Heart left ventricle (tissue), 16 donors: ENCODE measurements at regions not wholly inside any gene's neighbourhood (a gene's known extent, or its start where the extent isn't known, plus 50 kb on each side); places are given as distances from the start of the nearest gene placed in this dataset.
"Not testable (repeated sequence)": the region's sequence is repeated elsewhere in the genome, so short reads cannot be mapped to it uniquely, and the experiment has no call there.

Experiments used
- ATAC-seq, 4 donors: fragments of 200-7000 bp; cut with Tn5 transposase; one replicate each; pipeline ENCODE4 v1.9.1; 2020 to 2022; ENCODE audit warnings: moderate library complexity in 4 of 4, mild to moderate bottlenecking in 3 of 4, moderate number of reproducible peaks in 1 of 4
- DNase-seq, 5 donors: peaks; one replicate each; pipeline ENCODE4 v3.0.0-alpha.2; 2020
- H3K27ac ChIP-seq, 12 donors: fragments of 200-600 bp; sonication (generic) in 4 of 12; one replicate each; pipeline versions ENCODE4 v1.5.0 to v1.8.0; 2016 to 2022; ENCODE audit warnings: mild to moderate bottlenecking in 2 of 12
- H3K27me3 ChIP-seq, 9 donors: fragments of 200-600 bp; sonication (generic) in 2 of 9; one replicate each; pipeline versions ENCODE4 v1.5.1 to v1.8.0; 2016 to 2022; ENCODE audit warnings: mild to moderate bottlenecking in 3 of 9
- H3K36me3 ChIP-seq, 9 donors: fragments of 200-600 bp; sonication (generic) in 2 of 9; one replicate each; pipeline versions ENCODE4 v1.5.0 to v1.8.0; 2018 to 2022; ENCODE audit warnings: mild to moderate bottlenecking in 2 of 9
- H3K4me1 ChIP-seq, 12 donors: fragments of 200-600 bp; sonication (generic) in 4 of 12; one replicate each; pipeline versions ENCODE4 v1.5.0 to v1.8.0; 2016 to 2022; ENCODE audit warnings: mild to moderate bottlenecking in 3 of 12
- H3K4me3 ChIP-seq, 12 donors: fragments of 200-600 bp; sonication (generic) in 4 of 12; one replicate each; pipeline versions ENCODE4 v1.5.0 to v1.8.0; 2017 to 2022; ENCODE audit warnings: mild to moderate bottlenecking in 9 of 12, moderate library complexity in 4 of 12
- H3K9me3 ChIP-seq, 12 donors: fragments of 200-600 bp; sonication (generic) in 4 of 12; one replicate each; pipeline versions ENCODE4 v1.5.0 to v1.8.0; 2016 to 2022; ENCODE audit warnings: mild to moderate bottlenecking in 1 of 12
- POLR2A ChIP-seq, 2 donors: fragments of 450-650 bp; IDR thresholded peaks; one replicate each; pipeline ENCODE4 v1.6.1; 2017; ENCODE audit warnings: antibody characterized with exemption in 2 of 2, mild to moderate bottlenecking in 2 of 2, moderate library complexity in 2 of 2
- WGBS, 4 donors: extraction: QIAGEN DNeasy Blood & Tissue Kit in 2 of 4; methylation state at CpG; one replicate each; pipeline versions ENCODE4 v1.1.5 to v1.1.7; 2013 to 2018; 5-methylcytosine and 5-hydroxymethylcytosine counted together
- intact Hi-C, 10 donors: fragments of 100-400 bp; cut with DNase I; formaldehyde crosslinking; loops; one replicate each; pipeline versions ENCODE4 v1.11.1 to v1.14.2; 2022
- TF ChIP-seq, protein P1 (sequence below), 12 donors: fragments of 200-600 bp; sonication (generic) in 4 of 12; IDR thresholded peaks; one replicate each; pipeline versions ENCODE4 v1.5.0 to v1.8.0; 2018 to 2022; ENCODE audit warnings: antibody characterized with exemption in 12 of 12, mild to moderate bottlenecking in 5 of 12
- donor health status: ischemic (EF 13 %, LVEDD 7.1; RV severe dilation, severe dysfunction).
- donor health status: healthy with polysubstance abuse.
- donor health status: DM: no; HTN: yes; CAD: no.
- donor health status: DM: no; HTN: no; CAD: no.
- donor health status: ischemic (EF 25% LVEDD 6.9; RV normal size, moderate dysfunction).
- donor health status: ischemic (EF 25% LVEDD 5.7; RV mildly dilated, moderate dysfunction).
- donor health status: healthy.
- donor health status: DM: yes; HTN: yes; CAD: no.
- donor health status: ischemic (EF 35%, LVEDD 5.7; RV mildly dilated, moderate dysfunction).
- donor health status: nonischemic (EF 11% LVEDD 7.7; RV severe dilation, severe dysfunction).
- donor health status: DM: yes; HTN: yes; CAD: no.
- donor health status: PGD.
- donor health status: ischemic (EF 29% LVEDD 5.4; RV normal size, mild dysfunction).
- donor health status: nonischemic (EF 23%, LVEDD 6.1; RV moderate dilation, normal function).

DNA sequence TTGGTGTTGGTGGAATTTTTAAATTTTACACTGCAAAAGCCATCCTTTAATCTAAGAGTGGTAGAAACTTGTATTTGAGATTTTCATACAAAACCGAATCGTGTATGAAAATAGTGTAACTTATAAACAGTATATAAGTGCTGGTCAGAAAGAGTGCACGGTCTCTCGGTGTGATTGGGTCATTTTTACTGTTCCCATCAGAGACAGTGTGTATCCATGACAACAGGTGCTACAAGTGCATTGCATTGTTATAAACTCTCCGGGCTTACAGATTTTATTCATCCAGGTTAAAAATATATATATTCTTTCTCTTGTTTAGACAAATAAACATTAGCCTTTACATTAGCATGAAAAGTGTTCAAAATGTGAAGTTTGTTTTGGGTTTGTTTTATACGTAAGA lies 721.9 kb downstream of the METTL4 start:
- H3K36me3 ChIP-seq, result no peaks in the 10 kb centered on the region
- no peaks in the 10 kb centered on the region for H3K9me3 ChIP-seq
- no peaks in the 10 kb centered on the region for H3K4me1 ChIP-seq
- H3K27ac ChIP-seq, result no peak overlapping the region
- intact Hi-C loops, result no loop called here
- no peak overlapping the region for H3K4me3 ChIP-seq
- no peaks in the 10 kb centered on the region for H3K27me3 ChIP-seq
- ATAC-seq (no peak), DNase-seq (no peak)
- 82 to 91% (median 89%) methylated on average over 6 of the region's 6 CpGs for WGBS, 4 donors
- TF ChIP-seq, protein P1, sequence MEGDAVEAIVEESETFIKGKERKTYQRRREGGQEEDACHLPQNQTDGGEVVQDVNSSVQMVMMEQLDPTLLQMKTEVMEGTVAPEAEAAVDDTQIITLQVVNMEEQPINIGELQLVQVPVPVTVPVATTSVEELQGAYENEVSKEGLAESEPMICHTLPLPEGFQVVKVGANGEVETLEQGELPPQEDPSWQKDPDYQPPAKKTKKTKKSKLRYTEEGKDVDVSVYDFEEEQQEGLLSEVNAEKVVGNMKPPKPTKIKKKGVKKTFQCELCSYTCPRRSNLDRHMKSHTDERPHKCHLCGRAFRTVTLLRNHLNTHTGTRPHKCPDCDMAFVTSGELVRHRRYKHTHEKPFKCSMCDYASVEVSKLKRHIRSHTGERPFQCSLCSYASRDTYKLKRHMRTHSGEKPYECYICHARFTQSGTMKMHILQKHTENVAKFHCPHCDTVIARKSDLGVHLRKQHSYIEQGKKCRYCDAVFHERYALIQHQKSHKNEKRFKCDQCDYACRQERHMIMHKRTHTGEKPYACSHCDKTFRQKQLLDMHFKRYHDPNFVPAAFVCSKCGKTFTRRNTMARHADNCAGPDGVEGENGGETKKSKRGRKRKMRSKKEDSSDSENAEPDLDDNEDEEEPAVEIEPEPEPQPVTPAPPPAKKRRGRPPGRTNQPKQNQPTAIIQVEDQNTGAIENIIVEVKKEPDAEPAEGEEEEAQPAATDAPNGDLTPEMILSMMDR (IDR thresholded peaks at IDR 0.05), result no peak
- no peak for TF ChIP-seq POLR2A (IDR thresholded peaks at IDR 0.05)

DNA sequence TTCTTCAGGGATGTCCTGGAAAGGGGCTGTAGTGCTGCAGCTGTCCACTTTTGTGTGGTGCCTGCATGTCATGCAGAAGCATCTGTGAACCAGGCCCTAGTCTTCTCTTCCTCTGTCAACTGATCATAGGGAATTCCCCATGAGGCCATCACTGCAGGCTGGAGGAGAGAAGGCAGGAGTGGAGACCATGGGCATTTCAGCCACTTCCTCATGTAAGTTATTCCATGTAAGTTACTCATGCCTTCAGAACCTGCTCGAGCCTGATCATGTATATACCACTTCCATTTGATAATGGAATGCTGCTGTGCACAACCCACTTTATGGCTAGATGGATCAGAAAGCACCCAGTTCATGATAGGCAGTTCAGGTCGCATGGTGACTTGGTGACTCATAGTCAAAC lies 714.0 kb downstream of the METTL4 start:
- WGBS, 4 donors, result 57 to 96% (median 65%) methylated on average over 2 of the region's 2 CpGs
- ATAC-seq, intact Hi-C loops, H3K9me3 ChIP-seq, H3K36me3 ChIP-seq, H3K4me1 ChIP-seq, DNase-seq, H3K27ac ChIP-seq, H3K4me3 ChIP-seq, H3K27me3 ChIP-seq: not testable (repeated sequence)

DNA sequence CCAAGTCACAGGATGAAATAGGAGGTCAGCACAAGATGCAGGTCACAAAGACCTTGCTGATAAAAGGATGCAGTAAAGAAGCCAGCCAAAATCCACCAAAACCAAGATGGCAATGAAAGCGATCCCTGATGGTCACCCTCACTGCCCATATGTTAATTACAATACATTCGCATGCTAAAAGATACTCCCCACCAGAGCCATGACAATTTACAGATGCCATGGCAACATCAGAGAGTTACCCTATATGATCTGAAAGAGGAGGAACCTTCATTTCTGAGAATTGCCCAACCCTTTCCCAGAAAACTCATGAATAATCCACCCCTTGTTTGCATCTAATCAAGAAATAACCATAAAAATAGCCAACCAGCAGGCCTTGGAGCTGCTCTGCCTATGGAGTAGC lies 709.8 kb downstream of the METTL4 start:
- WGBS, 4 donors, result 83 to 100% (median 93%) methylated on average over 2 of the region's 2 CpGs
- DNase-seq (no peak), ATAC-seq (no peak)
- Histone ChIP-seq H3K27ac (no peak overlapping the region), H3K9me3 (peaks cover 0 to 8% (median 0%) of the 10 kb centered on the region in 12 donors), H3K4me3 (no peak overlapping the region), H3K36me3 (no peaks in the 10 kb centered on the region), H3K4me1 (no peaks in the 10 kb centered on the region), H3K27me3 (no peaks in the 10 kb centered on the region)
- TF ChIP-seq, protein P1 (IDR thresholded peaks at IDR 0.05), result no peak
- TF ChIP-seq POLR2A (IDR thresholded peaks at IDR 0.05), result no peak
- intact Hi-C loops, result no loop called here

DNA sequence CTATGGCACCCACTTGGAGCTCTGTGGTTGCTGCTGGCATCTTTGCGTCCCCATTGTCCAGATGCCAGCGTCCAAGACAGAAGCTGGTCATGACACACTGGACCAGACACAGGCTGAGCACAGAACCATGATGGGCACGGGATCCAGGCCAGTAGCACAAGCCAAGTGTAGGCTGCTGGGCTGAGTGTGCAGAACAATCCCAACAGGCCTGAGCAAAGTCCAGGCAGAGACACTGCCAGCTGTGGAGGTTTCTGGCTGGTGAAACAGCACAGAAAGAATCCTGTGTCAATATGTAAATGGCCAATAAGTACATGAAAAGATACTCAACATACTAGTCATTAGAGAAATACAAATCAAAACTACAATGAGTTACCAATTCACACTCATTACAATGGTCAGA lies 705.4 kb downstream of the METTL4 start:
- no peak for TF ChIP-seq POLR2A (IDR thresholded peaks at IDR 0.05)
- TF ChIP-seq, protein P1 (IDR thresholded peaks at IDR 0.05), result no peak
- DNase-seq, result no peak
- no peaks in the 10 kb centered on the region for H3K4me1 ChIP-seq
- peaks cover 0 to 9% (median 0%) of the 10 kb centered on the region in 12 donors for H3K9me3 ChIP-seq
- intact Hi-C loops, result no loop called here
- H3K27me3 ChIP-seq, result no peaks in the 10 kb centered on the region
- no peaks in the 10 kb centered on the region for H3K36me3 ChIP-seq
- no peak overlapping the region for H3K4me3 ChIP-seq
- ATAC-seq, result no peak
- no peak overlapping the region for H3K27ac ChIP-seq
- 83 to 89% (median 87%) methylated on average over 2 to 3 of the region's 3 CpGs for WGBS, 4 donors

DNA sequence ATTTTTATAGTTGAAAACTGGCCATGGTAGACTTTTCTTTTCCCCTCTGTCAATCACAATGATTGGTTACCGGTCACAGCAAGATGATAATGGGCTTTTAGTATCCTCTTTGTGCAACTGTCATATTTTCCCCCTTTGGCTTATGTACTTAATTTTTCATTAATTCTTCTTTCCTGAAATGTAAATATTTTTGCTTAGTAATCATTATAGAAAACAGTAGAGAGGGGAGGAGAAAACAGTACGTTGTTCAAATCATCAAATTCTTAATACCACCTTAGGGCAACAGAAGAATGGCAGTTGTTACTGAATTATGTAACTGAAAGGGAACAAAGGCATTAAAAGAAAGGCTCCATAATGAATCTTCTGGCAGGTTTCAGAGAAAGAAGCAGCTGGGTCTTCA lies 699.0 kb downstream of the METTL4 start:
- H3K4me3 ChIP-seq, result no peak overlapping the region
- no peak for ATAC-seq
- H3K27me3 ChIP-seq, result no peaks in the 10 kb centered on the region
- 76 to 83% (median 79%) methylated on average over 2 of the region's 2 CpGs for WGBS, 4 donors
- no peak overlapping the region for H3K27ac ChIP-seq
- DNase-seq, result no peak
- no peaks in the 10 kb centered on the region for H3K36me3 ChIP-seq
- no peaks in the 10 kb centered on the region for H3K4me1 ChIP-seq
- intact Hi-C loops, result no loop called here
- TF ChIP-seq, protein P1 (IDR thresholded peaks at IDR 0.05), result no peak
- no peak for TF ChIP-seq POLR2A (IDR thresholded peaks at IDR 0.05)
- no peaks in the 10 kb centered on the region for H3K9me3 ChIP-seq
